GM12892 (cell line): ENCODE measurements at regions not wholly inside any gene's neighbourhood (a gene's known extent, or its start where the extent isn't known, plus 50 kb on each side); places are given as distances from the start of the nearest gene placed in this dataset.

Experiments
- POLR2A ChIP-seq: IDR thresholded peaks from 2 replicates; pipeline ENCODE4 v1.6.1; 2011; ENCODE audit warnings: low read depth, low read length, control low read depth
- POLR2AphosphoS5 ChIP-seq: IDR thresholded peaks from 2 replicates; pipeline ENCODE4 v1.6.1; 2011; ENCODE audit warnings: low read depth, low read length, control low read depth

- no peak for TF ChIP-seq POLR2AphosphoS5
- no peak for TF ChIP-seq POLR2A
Observed at GRCh38 chr2:88236666-88237065, 66.5 kb downstream of the THNSL2 start.
